K562 (cell line): ENCODE measurements at regions not wholly inside any gene's neighbourhood (a gene's known extent, or its start where the extent isn't known, plus 50 kb on each side); places are given as distances from the start of the nearest gene placed in this dataset.

Experiments used
- ATAC-seq: fragments of 200-7000 bp; cut with Tn5 transposase; 3 replicates; pipeline ENCODE4 v1.9.1; 2020; ENCODE audit warnings: moderate library complexity
- BruUV-seq: library from RNA; stranded (reverse); fragments of 400-500 nt; replicated peaks from 2 replicates; lab custom pipeline; 2021; lab: Mats Ljungman, UMichigan
- CTCF ChIA-PET: fragments of 300-600 bp; formaldehyde crosslinking; extraction: SDS; loops from one replicate; lab custom pipeline; 2021; ENCODE audit warnings: low intra/inter-chr PET ratio; lab: Yijun Ruan, JAX
- POLR2A ChIA-PET: fragments of 300-600, 350-650 bp; sonication (Branson Sonifier 250); formaldehyde crosslinking; extraction: SDS; loops from one replicate; lab custom pipeline; 2021; ENCODE audit warnings: antibody characterized with exemption, inconsistent platforms; lab: Yijun Ruan, JAX
- DNase-seq, 4 experiments: peaks; one replicate each; pipeline versions ENCODE4 v3.0.0 to v3.0.0-alpha.2; 2011 to 2018; ENCODE audit warnings: low spot score in 3 of 4, mixed read lengths in 3 of 4; ENCODE audit errors: extremely low read depth in 1 of 4
- FAIRE-seq: peaks from 2 replicates; lab custom pipeline; 2011; peaks lifted over from hg19 to GRCh38; lab: Jason Lieb, UNC
- H2AFZ ChIP-seq: 2 replicates; pipeline ENCODE4 v1.6.0; 2011; ENCODE audit warnings: low read depth, low read length, control low read depth, inconsistent platforms
- H3K27ac ChIP-seq: fragments of 200-600 bp; 3 replicates; pipeline ENCODE4 v1.8.0; 2011; ENCODE audit warnings: low read depth, mild to moderate bottlenecking, control low read depth, inconsistent platforms, low read length, moderate library complexity, mixed read lengths; ENCODE audit errors: extremely low read depth
- H3K27me3 ChIP-seq, 2 experiments: fragments of 300-600 bp in 1 of 2; 2 replicates in 1 of 2; 3 replicates in 1 of 2; pipeline versions ENCODE4 v1.6.0 to v1.8.0; 2011; ENCODE audit warnings: inconsistent platforms in 2 of 2, low read length in 2 of 2, mild to moderate bottlenecking in 1 of 2, mixed read lengths in 1 of 2, moderate library complexity in 1 of 2; ENCODE audit not compliant: control insufficient read depth in 2 of 2, insufficient read depth in 2 of 2
- H3K36me3 ChIP-seq: fragments of 300-600 bp; 3 replicates; pipeline ENCODE4 v1.8.0; 2011; ENCODE audit warnings: mild to moderate bottlenecking, low read length, inconsistent platforms; ENCODE audit not compliant: control insufficient read depth, insufficient read depth
- H3K4me1 ChIP-seq, 2 experiments: fragments of 200-600 bp in 1 of 2; replicated peaks in 1 of 2; 2 replicates in 1 of 2; 3 replicates in 1 of 2; pipeline versions ENCODE4 v1.5.1 to v1.8.0; 2011; ENCODE audit warnings: inconsistent platforms in 2 of 2, low read length in 2 of 2, mild to moderate bottlenecking in 1 of 2, mixed read lengths in 1 of 2, moderate library complexity in 1 of 2; ENCODE audit not compliant: control insufficient read depth in 2 of 2, insufficient read depth in 2 of 2
- H3K4me2 ChIP-seq: 2 replicates; pipeline ENCODE4 v1.6.1; 2011; ENCODE audit warnings: low read length, control low read depth, inconsistent platforms, mixed read lengths; ENCODE audit not compliant: insufficient read depth
- H3K4me3 ChIP-seq: fragments of 200-600 bp; sonication (generic), shearing (Covaris generic); 2 replicates; pipeline ENCODE4 v1.5.1; 2016; ENCODE audit warnings: control low read depth, inconsistent platforms
- H3K79me2 ChIP-seq: fragments of 200-600 bp; 3 replicates; pipeline ENCODE4 v1.8.0; 2011; ENCODE audit warnings: low read length, inconsistent platforms; ENCODE audit not compliant: control insufficient read depth, insufficient read depth
- H3K9ac ChIP-seq, 2 experiments: 2 replicates each; pipeline versions ENCODE4 v1.6.0 to v1.6.1; 2011; ENCODE audit warnings: low read depth in 2 of 2, low read length in 2 of 2, control low read depth in 1 of 2, inconsistent platforms in 1 of 2, mild to moderate bottlenecking in 1 of 2, mixed read lengths in 1 of 2; ENCODE audit not compliant: insufficient read depth in 1 of 2
- H3K9me1 ChIP-seq: one replicate; pipeline ENCODE4 v1.6.0; 2011; ENCODE audit warnings: inconsistent platforms, mild to moderate bottlenecking, low read length, moderate library complexity; ENCODE audit not compliant: control insufficient read depth, insufficient read depth
- H3K9me3 ChIP-seq: replicated peaks from 2 replicates; pipeline ENCODE4 v1.5.1; 2011; ENCODE audit warnings: low read depth, low read length, inconsistent platforms; ENCODE audit not compliant: control insufficient read depth, insufficient read depth
- H4K20me1 ChIP-seq: replicated peaks from 2 replicates; pipeline ENCODE4 v1.6.1; 2011; ENCODE audit warnings: low read length, inconsistent platforms, mixed read lengths; ENCODE audit not compliant: control insufficient read depth, insufficient read depth
- CBX3 ChIP-seq, 2 experiments: IDR thresholded peaks; 1 replicate in 1 of 2; 2 replicates in 1 of 2; pipeline ENCODE4 v1.6.1; 2012; ENCODE audit warnings: inconsistent platforms in 2 of 2, low read length in 2 of 2, borderline replicate concordance in 1 of 2, control low read depth in 1 of 2
- CHD4 ChIP-seq: fragments of 200-600 bp; sonication (generic); IDR thresholded peaks from 3 replicates; pipeline ENCODE4 v1.6.1; 2012; ENCODE audit warnings: low read depth, mild to moderate bottlenecking, mixed read lengths, low read length, inconsistent platforms; ENCODE audit not compliant: insufficient read depth, insufficient replicate concordance, poor library complexity, severe bottlenecking
- EHMT2 ChIP-seq: fragments of 450-650 bp; IDR thresholded peaks from 2 replicates; pipeline ENCODE4 v1.6.1; 2018; ENCODE audit warnings: antibody characterized with exemption
- KLF1 ChIP-seq: fragments of 450-650 bp; IDR thresholded peaks from 2 replicates; pipeline ENCODE4 v1.6.1; 2016; ENCODE audit warnings: missing genetic modification characterization, missing compliant biosample characterization
- NFATC3 ChIP-seq: fragments of 450-650 bp; IDR thresholded peaks from 2 replicates; pipeline ENCODE4 v1.6.1; 2017; ENCODE audit warnings: mild to moderate bottlenecking
- OTX1 ChIP-seq: fragments of 450-650 bp; formaldehyde crosslinking; IDR thresholded peaks from 2 replicates; pipeline ENCODE4 v1.4.0; 2022; ENCODE audit warnings: mild to moderate bottlenecking
- RUNX1 ChIP-seq: sonication (generic); IDR thresholded peaks from 2 replicates; pipeline ENCODE4 v1.6.1; 2016; ENCODE audit warnings: antibody characterized with exemption, low read depth
- SIN3B ChIP-seq: fragments of 450-650 bp; IDR thresholded peaks from 2 replicates; pipeline ENCODE4 v1.6.1; 2017; ENCODE audit warnings: low read depth, mild to moderate bottlenecking, moderate library complexity
- SRF ChIP-seq, 2 experiments: fragments of 250-450, 450-650 bp in 1 of 2; sonication (Bioruptor Pico) in 1 of 2; sonication (generic) in 1 of 2; formaldehyde crosslinking; IDR thresholded peaks; 2 replicates each; pipeline versions ENCODE4 v1.5.0 to v1.5.1; 2020 to 2022; ENCODE audit warnings: mild to moderate bottlenecking in 1 of 2, missing genetic modification reagents in 1 of 2
- SRSF1 ChIP-seq: fragments of 200-400 bp; formaldehyde crosslinking; IDR thresholded peaks from 2 replicates; pipeline ENCODE4 v1.6.1; 2017; ENCODE audit warnings: mild to moderate bottlenecking, low read depth, low read length, moderate library complexity
- ZFP36 ChIP-seq: fragments of 150-350 bp; IDR thresholded peaks from 2 replicates; pipeline ENCODE4 v1.6.1; 2018; ENCODE audit warnings: low read length, low read depth; ENCODE audit not compliant: partially characterized antibody
- ZNF175 ChIP-seq: fragments of 200-800 bp; sonication (Bioruptor generic); IDR thresholded peaks from 2 replicates; pipeline ENCODE4 v1.6.1; 2016; ENCODE audit warnings: low read depth, mild to moderate bottlenecking, missing genetic modification characterization, missing compliant biosample characterization
- ZNF57 ChIP-seq: fragments of 450-650 bp; formaldehyde crosslinking; IDR thresholded peaks from 2 replicates; pipeline ENCODE4 v1.4.0; 2020; ENCODE audit warnings: mild to moderate bottlenecking, moderate library complexity
- WGBS: fragments of 100-300 bp; shearing (Covaris generic); methylation state at CpG from one replicate; pipeline ENCODE4 v1.1.6; 2016; ENCODE audit warnings: low coverage, mixed read lengths; ENCODE audit not compliant: insufficient coverage; ENCODE audit errors: missing lambda C conversion rate; 5-methylcytosine and 5-hydroxymethylcytosine counted together
- in situ Hi-C: fragments of 300-500 bp; cut with MboI; formaldehyde crosslinking; loops from 4 replicates; pipeline ENCODE4 v1.15.0; 2018; ENCODE audit warnings: inconsistent platforms, mixed read lengths
- intact Hi-C: fragments of 100-400 bp; cut with micrococcal nuclease; formaldehyde crosslinking; loops from 2 replicates; pipeline ENCODE4 v1.14.2; 2022
- TF ChIP-seq, protein P1 (sequence below): fragments of 250-450 bp; sonication (Bioruptor Pico); IDR thresholded peaks from 2 replicates; pipeline ENCODE4 v1.5.0; 2021
- TF ChIP-seq, protein P2 (sequence below): sonication (generic); formaldehyde crosslinking; IDR thresholded peaks from 2 replicates; pipeline ENCODE4 v1.8.1; 2023; ENCODE audit warnings: mild to moderate bottlenecking, missing genetic modification reagents
- TF ChIP-seq, protein P3 (sequence below): sonication (generic); formaldehyde crosslinking; IDR thresholded peaks from 2 replicates; pipeline ENCODE4 v1.8.1; 2023; ENCODE audit warnings: mild to moderate bottlenecking, missing genetic modification reagents
- TF ChIP-seq, protein P4 (sequence below): fragments of 450-650 bp; formaldehyde crosslinking; IDR thresholded peaks from 2 replicates; pipeline ENCODE4 v1.4.0; 2020; ENCODE audit warnings: mild to moderate bottlenecking

DNA sequence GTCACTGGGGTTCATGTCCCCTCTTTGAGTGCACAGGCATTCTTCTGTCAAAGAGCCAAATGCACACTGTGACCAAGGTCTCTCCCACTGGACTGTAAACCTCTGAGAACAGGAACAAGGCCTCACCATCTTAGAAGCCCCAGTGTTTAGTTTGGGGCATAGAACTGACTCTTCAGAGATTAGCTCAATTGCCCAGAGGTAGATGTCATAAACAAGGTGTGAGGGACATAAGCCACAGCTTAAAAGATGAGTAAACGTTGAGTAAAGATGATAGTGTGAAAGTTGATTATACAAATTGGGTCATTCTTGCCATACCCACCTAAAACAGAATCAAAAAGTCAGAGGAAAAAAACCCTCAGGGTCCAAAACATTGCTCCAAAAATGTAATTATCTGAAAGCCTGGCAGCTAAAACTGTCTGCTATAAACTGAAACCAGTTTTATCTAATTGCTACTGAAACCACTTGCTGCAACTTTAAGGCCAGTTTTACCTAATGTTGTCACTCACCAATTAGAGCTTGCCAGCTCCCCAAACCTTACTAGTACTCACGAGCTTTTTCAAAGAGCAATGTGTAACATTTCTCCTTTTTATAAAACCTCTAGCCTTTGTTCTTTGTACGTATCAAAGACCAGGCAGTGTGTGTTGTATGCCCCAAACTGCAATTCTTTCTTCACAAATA is 415.2 kb downstream of the RAP2B start:
- intact Hi-C loops, result no loop called here
- WGBS, result 0% methylated on average over 3 of the region's 3 CpGs
- in situ Hi-C loops, result loop anchor here (25.0 kb wide), 1 partner anchor 1065 kb away; no protein-coding TSS in a partner anchor
- BruUV-seq, result no TSS peak
- H3K4me3 ChIP-seq, result no peak overlapping the region
- H3K9me3 ChIP-seq, result no peaks in the 10 kb centered on the region
- no peaks in the 10 kb centered on the region for H3K79me2 ChIP-seq
- no peaks in the 10 kb centered on the region for H3K9me1 ChIP-seq
- CTCF ChIA-PET, result no interaction called here
- DNase-seq (no peak), ATAC-seq (no peak), FAIRE-seq (no peak)
- POLR2A ChIA-PET, result no interaction called here
- no peaks in the 10 kb centered on the region for H3K4me1 ChIP-seq
- H3K9ac ChIP-seq, result no peak overlapping the region
- H3K36me3 ChIP-seq, result no peaks in the 10 kb centered on the region
- no peak overlapping the region for H2AFZ ChIP-seq
- no peak overlapping the region for H3K27ac ChIP-seq
- H3K27me3 ChIP-seq, result no peaks in the 10 kb centered on the region
- H3K4me2 ChIP-seq, result no peak overlapping the region
- H4K20me1 ChIP-seq, result no peaks in the 10 kb centered on the region
- TF ChIP-seq ZNF175 (CRISPR knock-in tag), result no peak
- no peak for TF ChIP-seq NFATC3
- no peak for TF ChIP-seq SRSF1
- TF ChIP-seq SRF (CRISPR knock-in tag; IDR thresholded peaks at IDR 0.05), result no peak
- no peak for TF ChIP-seq KLF1 (tag)
- TF ChIP-seq RUNX1, result no peak
- no peak for TF ChIP-seq CBX3 (IDR thresholded peaks at IDR 0.05; ENCODE audit: borderline replicate concordance in 1 of 2, low read length in 2 of 2)
- TF ChIP-seq, protein P1, sequence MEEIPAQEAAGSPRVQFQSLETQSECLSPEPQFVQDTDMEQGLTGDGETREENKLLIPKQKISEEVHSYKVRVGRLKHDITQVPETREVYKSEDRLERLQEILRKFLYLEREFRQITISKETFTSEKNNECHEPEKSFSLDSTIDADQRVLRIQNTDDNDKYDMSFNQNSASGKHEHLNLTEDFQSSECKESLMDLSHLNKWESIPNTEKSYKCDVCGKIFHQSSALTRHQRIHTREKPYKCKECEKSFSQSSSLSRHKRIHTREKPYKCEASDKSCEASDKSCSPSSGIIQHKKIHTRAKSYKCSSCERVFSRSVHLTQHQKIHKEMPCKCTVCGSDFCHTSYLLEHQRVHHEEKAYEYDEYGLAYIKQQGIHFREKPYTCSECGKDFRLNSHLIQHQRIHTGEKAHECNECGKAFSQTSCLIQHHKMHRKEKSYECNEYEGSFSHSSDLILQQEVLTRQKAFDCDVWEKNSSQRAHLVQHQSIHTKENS, result no peak
- TF ChIP-seq CHD4, result no peak
- TF ChIP-seq, protein P2, sequence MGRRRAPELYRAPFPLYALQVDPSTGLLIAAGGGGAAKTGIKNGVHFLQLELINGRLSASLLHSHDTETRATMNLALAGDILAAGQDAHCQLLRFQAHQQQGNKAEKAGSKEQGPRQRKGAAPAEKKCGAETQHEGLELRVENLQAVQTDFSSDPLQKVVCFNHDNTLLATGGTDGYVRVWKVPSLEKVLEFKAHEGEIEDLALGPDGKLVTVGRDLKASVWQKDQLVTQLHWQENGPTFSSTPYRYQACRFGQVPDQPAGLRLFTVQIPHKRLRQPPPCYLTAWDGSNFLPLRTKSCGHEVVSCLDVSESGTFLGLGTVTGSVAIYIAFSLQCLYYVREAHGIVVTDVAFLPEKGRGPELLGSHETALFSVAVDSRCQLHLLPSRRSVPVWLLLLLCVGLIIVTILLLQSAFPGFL, result no peak
- no peak for TF ChIP-seq ZNF57
- no peak for TF ChIP-seq SIN3B
- TF ChIP-seq, protein P3, sequence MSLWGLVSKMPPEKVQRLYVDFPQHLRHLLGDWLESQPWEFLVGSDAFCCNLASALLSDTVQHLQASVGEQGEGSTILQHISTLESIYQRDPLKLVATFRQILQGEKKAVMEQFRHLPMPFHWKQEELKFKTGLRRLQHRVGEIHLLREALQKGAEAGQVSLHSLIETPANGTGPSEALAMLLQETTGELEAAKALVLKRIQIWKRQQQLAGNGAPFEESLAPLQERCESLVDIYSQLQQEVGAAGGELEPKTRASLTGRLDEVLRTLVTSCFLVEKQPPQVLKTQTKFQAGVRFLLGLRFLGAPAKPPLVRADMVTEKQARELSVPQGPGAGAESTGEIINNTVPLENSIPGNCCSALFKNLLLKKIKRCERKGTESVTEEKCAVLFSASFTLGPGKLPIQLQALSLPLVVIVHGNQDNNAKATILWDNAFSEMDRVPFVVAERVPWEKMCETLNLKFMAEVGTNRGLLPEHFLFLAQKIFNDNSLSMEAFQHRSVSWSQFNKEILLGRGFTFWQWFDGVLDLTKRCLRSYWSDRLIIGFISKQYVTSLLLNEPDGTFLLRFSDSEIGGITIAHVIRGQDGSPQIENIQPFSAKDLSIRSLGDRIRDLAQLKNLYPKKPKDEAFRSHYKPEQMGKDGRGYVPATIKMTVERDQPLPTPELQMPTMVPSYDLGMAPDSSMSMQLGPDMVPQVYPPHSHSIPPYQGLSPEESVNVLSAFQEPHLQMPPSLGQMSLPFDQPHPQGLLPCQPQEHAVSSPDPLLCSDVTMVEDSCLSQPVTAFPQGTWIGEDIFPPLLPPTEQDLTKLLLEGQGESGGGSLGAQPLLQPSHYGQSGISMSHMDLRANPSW (CRISPR knock-in tag), result no peak
- TF ChIP-seq OTX1, result no peak
- TF ChIP-seq, protein P4, sequence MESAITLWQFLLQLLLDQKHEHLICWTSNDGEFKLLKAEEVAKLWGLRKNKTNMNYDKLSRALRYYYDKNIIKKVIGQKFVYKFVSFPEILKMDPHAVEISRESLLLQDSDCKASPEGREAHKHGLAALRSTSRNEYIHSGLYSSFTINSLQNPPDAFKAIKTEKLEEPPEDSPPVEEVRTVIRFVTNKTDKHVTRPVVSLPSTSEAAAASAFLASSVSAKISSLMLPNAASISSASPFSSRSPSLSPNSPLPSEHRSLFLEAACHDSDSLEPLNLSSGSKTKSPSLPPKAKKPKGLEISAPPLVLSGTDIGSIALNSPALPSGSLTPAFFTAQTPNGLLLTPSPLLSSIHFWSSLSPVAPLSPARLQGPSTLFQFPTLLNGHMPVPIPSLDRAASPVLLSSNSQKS, result no peak
- no peak for TF ChIP-seq EHMT2
- TF ChIP-seq ZFP36, result no peak
